ENCODE measurements at regions not wholly inside any gene's neighbourhood (a gene's known extent, or its start where the extent isn't known, plus 50 kb on each side); places are given as distances from the start of the nearest gene placed in this dataset.
"Not testable (repeated sequence)": the region's sequence is repeated elsewhere in the genome, so short reads cannot be mapped to it uniquely, and the experiment has no call there.

GRCh38 chr10:8159341-8160165 is 105.1 kb downstream of the GATA3 start:
- Histone ChIP-seq H3K4me3 (ENCODE audit: control insufficient read depth in 2 of 3, extremely low read depth in 1 of 3, insufficient read depth in 2 of 3, low read depth in 1 of 3, low read length in 3 of 3) (no peak overlapping the region), H3K27ac (ENCODE audit: control insufficient read depth, insufficient read depth, low read length) (peak overlapping the region; percentile 34)

GRCh38 chr10:8163824-8164223 is 109.3 kb downstream of the GATA3 start:
- no peak for TF ChIP-seq EZH2 (IDR thresholded peaks at IDR 0.05; ENCODE audit: low read length)
- no peak for TF ChIP-seq CTCF (optimal IDR thresholded peaks at IDR 0.05 in 1 of 3, IDR thresholded peaks at IDR 0.05 in 1 of 3, conservative IDR thresholded peaks at IDR 0.05 in 1 of 3; ENCODE audit: extremely low read depth in 1 of 3, insufficient read depth in 2 of 3, low read length in 3 of 3)
- dilution Hi-C loops (cut with MboI; ENCODE audit: extremely low pct_ligation_motif_present, low sequenced_read_pairs): no loop called here
- Histone ChIP-seq H3K27me3 (ENCODE audit: control insufficient read depth, extremely low read depth, insufficient read depth, low read length) (no peaks in the 10 kb centered on the region), H3K27ac (ENCODE audit: control insufficient read depth, insufficient read depth, low read length) (no peak overlapping the region), H3K79me2 (ENCODE audit: control insufficient read depth, insufficient read depth, low read length) (no peaks in the 10 kb centered on the region), H3K9me3 (ENCODE audit: control insufficient read depth, low read depth, low read length) (no peaks in the 10 kb centered on the region), H4K20me1 (ENCODE audit: control insufficient read depth, extremely low read depth, insufficient read depth, low read length) (no peaks in the 10 kb centered on the region), H3K4me1 (ENCODE audit: control insufficient read depth, extremely low read depth, insufficient read depth, low read length) (peaks cover 14% of the 10 kb centered on the region), H3K4me2 (ENCODE audit: control insufficient read depth, extremely low read depth, insufficient read depth, low read depth, low read length) (no peak overlapping the region), H3K36me3 (ENCODE audit: control insufficient read depth in 2 of 2, extremely low read depth in 1 of 2, insufficient read depth in 2 of 2, low read length in 2 of 2) (no peaks in the 10 kb centered on the region), H2AFZ (ENCODE audit: control insufficient read depth, low read length) (no peak overlapping the region), H3K9me1 (ENCODE audit: control insufficient read depth, extremely low read depth, insufficient read depth, low read length) (no peaks in the 10 kb centered on the region), H3K9ac (ENCODE audit: control insufficient read depth, extremely low read depth, insufficient read depth, low read length) (no peak overlapping the region), H3K4me3 (ENCODE audit: control insufficient read depth in 2 of 3, extremely low read depth in 1 of 3, insufficient read depth in 2 of 3, low read depth in 1 of 3, low read length in 3 of 3) (no peak overlapping the region)
- DNase-seq (ENCODE audit: low read depth, low spot score): no peak
- FAIRE-seq: no peak

More at GRCh38 chr10:8159341-8160165, 105.1 kb downstream of the GATA3 start:
- TF ChIP-seq EZH2 (IDR thresholded peaks at IDR 0.05; ENCODE audit: low read length): no peak
- no peak for TF ChIP-seq CTCF (optimal IDR thresholded peaks at IDR 0.05 in 1 of 3, IDR thresholded peaks at IDR 0.05 in 1 of 3, conservative IDR thresholded peaks at IDR 0.05 in 1 of 3; ENCODE audit: extremely low read depth in 1 of 3, insufficient read depth in 2 of 3, low read length in 3 of 3)
- Histone ChIP-seq H4K20me1 (ENCODE audit: control insufficient read depth, extremely low read depth, insufficient read depth, low read length) (no peaks in the 10 kb centered on the region), H3K36me3 (ENCODE audit: control insufficient read depth in 2 of 2, extremely low read depth in 1 of 2, insufficient read depth in 2 of 2, low read length in 2 of 2) (no peaks in the 10 kb centered on the region), H3K27me3 (ENCODE audit: control insufficient read depth, extremely low read depth, insufficient read depth, low read length) (no peaks in the 10 kb centered on the region), H3K4me1 (ENCODE audit: control insufficient read depth, extremely low read depth, insufficient read depth, low read length) (peaks cover 20% of the 10 kb centered on the region), H2AFZ (ENCODE audit: control insufficient read depth, low read length) (peak overlapping the region; percentile 18), H3K9me1 (ENCODE audit: control insufficient read depth, extremely low read depth, insufficient read depth, low read length) (no peaks in the 10 kb centered on the region), H3K79me2 (ENCODE audit: control insufficient read depth, insufficient read depth, low read length) (no peaks in the 10 kb centered on the region), H3K4me2 (ENCODE audit: control insufficient read depth, extremely low read depth, insufficient read depth, low read depth, low read length) (peak overlapping the region; percentile 42), H3K9me3 (ENCODE audit: control insufficient read depth, low read depth, low read length) (no peaks in the 10 kb centered on the region), H3K9ac (ENCODE audit: control insufficient read depth, extremely low read depth, insufficient read depth, low read length) (no peak overlapping the region)
- DNase-seq (ENCODE audit: low read depth, low spot score): peak; percentile 44
- FAIRE-seq: peak; percentile 94
- dilution Hi-C loops (cut with MboI; ENCODE audit: extremely low pct_ligation_motif_present, low sequenced_read_pairs): no loop called here

- H3K4me1 ChIP-seq (ENCODE audit: control insufficient read depth, extremely low read depth, insufficient read depth, low read length); FAIRE-seq; dilution Hi-C loops (cut with MboI; ENCODE audit: extremely low pct_ligation_motif_present, low sequenced_read_pairs): not testable (repeated sequence)
Observed at GRCh38 chr10:8164640-8165039, 110.2 kb downstream of the GATA3 start.

More at GRCh38 chr10:8164640-8165039, 110.2 kb downstream of the GATA3 start:
- H2AFZ ChIP-seq (ENCODE audit: control insufficient read depth, low read length); H3K36me3 ChIP-seq (ENCODE audit: control insufficient read depth in 2 of 2, extremely low read depth in 1 of 2, insufficient read depth in 2 of 2, low read length in 2 of 2); H3K27ac ChIP-seq (ENCODE audit: control insufficient read depth, insufficient read depth, low read length); H3K9ac ChIP-seq (ENCODE audit: control insufficient read depth, extremely low read depth, insufficient read depth, low read length); DNase-seq (ENCODE audit: low read depth, low spot score); H3K27me3 ChIP-seq (ENCODE audit: control insufficient read depth, extremely low read depth, insufficient read depth, low read length); H3K4me2 ChIP-seq (ENCODE audit: control insufficient read depth, extremely low read depth, insufficient read depth, low read depth, low read length); H3K9me3 ChIP-seq (ENCODE audit: control insufficient read depth, low read depth, low read length); H3K4me3 ChIP-seq (ENCODE audit: control insufficient read depth in 2 of 3, extremely low read depth in 1 of 3, insufficient read depth in 2 of 3, low read depth in 1 of 3, low read length in 3 of 3); H4K20me1 ChIP-seq (ENCODE audit: control insufficient read depth, extremely low read depth, insufficient read depth, low read length); H3K9me1 ChIP-seq (ENCODE audit: control insufficient read depth, extremely low read depth, insufficient read depth, low read length); H3K79me2 ChIP-seq (ENCODE audit: control insufficient read depth, insufficient read depth, low read length): not testable (repeated sequence)
